GM10266 (cell line): ENCODE measurements at regions not wholly inside any gene's neighbourhood (a gene's known extent, or its start where the extent isn't known, plus 50 kb on each side); places are given as distances from the start of the nearest gene placed in this dataset.

Experiments
- DNase-seq: peaks from one replicate; pipeline ENCODE4 v3.0.0; 2012; ENCODE audit errors: extremely low spot score
- CTCF ChIP-seq: IDR thresholded peaks from 2 replicates; pipeline ENCODE4 v1.5.1; 2012; ENCODE audit warnings: mild to moderate bottlenecking, low read depth; ENCODE audit not compliant: control insufficient read depth, insufficient read depth; ENCODE audit errors: missing control alignments

DNA sequence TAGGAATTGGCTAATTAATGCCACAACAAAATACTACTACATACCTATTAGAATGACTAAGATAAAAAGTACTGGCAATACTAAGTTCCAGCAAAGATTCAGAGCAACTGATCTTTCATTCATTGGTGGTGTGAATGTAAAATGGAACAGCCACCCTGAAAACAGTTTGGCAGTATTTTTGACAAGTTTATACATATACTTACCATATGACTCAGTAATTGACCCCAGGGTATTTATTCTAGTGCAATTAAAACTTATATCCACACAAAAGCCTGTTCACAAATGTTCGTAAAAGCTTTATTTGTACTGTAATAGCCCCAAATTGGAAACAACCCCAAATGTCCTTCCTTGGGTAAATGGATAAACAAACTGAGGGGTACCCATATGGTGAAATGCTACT lies 270.8 kb upstream of the ACTBL2 start:
- no peak for DNase-seq
- TF ChIP-seq CTCF, result no peak

DNA sequence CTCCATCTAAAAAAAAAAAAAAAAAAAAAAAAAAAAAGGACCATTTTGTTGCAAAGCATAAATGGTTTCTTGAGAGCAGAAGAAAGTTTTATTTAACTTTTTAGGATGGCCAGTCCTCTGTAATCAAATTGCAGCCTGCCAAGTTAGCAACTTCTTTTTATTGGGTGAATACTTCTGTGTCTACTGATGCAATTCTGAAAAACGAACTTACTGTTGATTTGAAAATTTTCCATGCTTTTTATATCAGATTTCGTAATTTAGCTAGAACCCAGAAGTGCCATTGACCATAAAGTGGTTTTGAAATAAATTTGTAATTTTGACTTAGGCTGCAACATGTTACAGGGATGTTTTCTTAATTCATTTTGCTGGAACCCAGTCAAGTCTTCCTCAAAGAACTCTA lies 269.1 kb upstream of the ACTBL2 start:
- TF ChIP-seq CTCF, result no peak
- no peak for DNase-seq

DNA sequence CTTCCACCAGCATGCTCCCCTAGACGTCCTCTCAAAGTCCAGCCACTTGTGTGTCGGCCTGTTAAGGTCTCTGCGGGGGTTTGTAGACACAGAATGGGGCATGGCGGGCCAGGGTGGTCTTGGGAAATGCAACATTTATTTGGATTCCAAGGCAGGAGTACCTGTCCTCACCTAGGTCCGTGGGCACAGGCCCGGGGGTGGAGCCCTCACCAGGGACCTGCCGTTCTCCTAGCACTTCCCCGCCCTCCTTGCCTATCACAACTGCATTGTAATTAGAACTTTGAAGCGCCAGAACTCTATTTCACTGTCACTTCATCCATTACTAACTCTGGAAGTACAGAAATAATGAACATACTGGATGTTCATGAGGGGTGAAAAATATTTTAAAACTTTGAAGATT lies 268.3 kb upstream of the ACTBL2 start:
- DNase-seq, result no peak
- no peak for TF ChIP-seq CTCF

GRCh38 chr5:57750282-57750681 lies 267.7 kb upstream of the ACTBL2 start:
- TF ChIP-seq CTCF, result no peak
- DNase-seq, result no peak

GRCh38 chr5:57749396-57749795 lies 266.8 kb upstream of the ACTBL2 start:
- no peak for TF ChIP-seq CTCF

GRCh38 chr5:57745700-57746651 lies 263.4 kb upstream of the ACTBL2 start:
- no peak for DNase-seq
- no peak for TF ChIP-seq CTCF

More at GRCh38 chr5:57749396-57749795, 266.8 kb upstream of the ACTBL2 start:
- DNase-seq, result no peak

GRCh38 chr5:57745029-57745428 lies 262.4 kb upstream of the ACTBL2 start:
- no peak for TF ChIP-seq CTCF
- DNase-seq, result no peak
